Tibial artery (tissue), 4 donors: ENCODE measurements at regions not wholly inside any gene's neighbourhood (a gene's known extent, or its start where the extent isn't known, plus 50 kb on each side); places are given as distances from the start of the nearest gene placed in this dataset.

ENCODE experiments used
- DNase-seq, 2 donors: peaks; one replicate each; pipeline ENCODE4 v3.0.0-alpha.2; 2019
- H3K27ac ChIP-seq, 2 donors: fragments of 200-600 bp; sonication (generic) in 1 of 2; 1 replicate in 1 of 2; 2 replicates in 1 of 2; pipeline ENCODE4 v1.5.1; 2018 to 2019; ENCODE audit warnings: mild to moderate bottlenecking in 1 of 2
- H3K27me3 ChIP-seq, 2 donors: fragments of 200-600 bp; sonication (generic) in 1 of 2; one replicate each; pipeline versions ENCODE4 v1.5.1 to v1.6.0; 2016 to 2019
- H3K36me3 ChIP-seq, 3 donors: fragments of 200-600 bp; sonication (generic) in 2 of 3; one replicate each; pipeline ENCODE4 v1.5.1; 2016 to 2019; ENCODE audit warnings: mild to moderate bottlenecking in 2 of 3
- H3K4me1 ChIP-seq, 4 donors: fragments of 200-600 bp; sonication (generic) in 2 of 4; 1 replicate in 3 of 4; 2 replicates in 1 of 4; pipeline ENCODE4 v1.5.1; 2016 to 2019
- H3K4me3 ChIP-seq, 2 donors: fragments of 200-600 bp; sonication (generic) in 1 of 2; 1 replicate in 1 of 2; 2 replicates in 1 of 2; pipeline ENCODE4 v1.5.1; 2018 to 2019; ENCODE audit warnings: mild to moderate bottlenecking in 2 of 2
- H3K9me3 ChIP-seq, 3 donors: fragments of 200-600 bp; sonication (generic) in 1 of 3; one replicate each; pipeline ENCODE4 v1.5.1; 2016 to 2019
- intact Hi-C: fragments of 100-400 bp; cut with DNase I; formaldehyde crosslinking; loops from one replicate; pipeline ENCODE4 v1.15.0; 2023; ENCODE audit warnings: low total_unique reads
- TF ChIP-seq, protein P1 (sequence below), 2 experiments: fragments of 200-600 bp in 1 of 2; fragments of 450-650 bp in 1 of 2; IDR thresholded peaks; one replicate each; pipeline ENCODE4 v1.5.1; 2017 to 2019; ENCODE audit warnings: antibody characterized with exemption in 2 of 2, mild to moderate bottlenecking in 1 of 2, moderate library complexity in 1 of 2

DNA sequence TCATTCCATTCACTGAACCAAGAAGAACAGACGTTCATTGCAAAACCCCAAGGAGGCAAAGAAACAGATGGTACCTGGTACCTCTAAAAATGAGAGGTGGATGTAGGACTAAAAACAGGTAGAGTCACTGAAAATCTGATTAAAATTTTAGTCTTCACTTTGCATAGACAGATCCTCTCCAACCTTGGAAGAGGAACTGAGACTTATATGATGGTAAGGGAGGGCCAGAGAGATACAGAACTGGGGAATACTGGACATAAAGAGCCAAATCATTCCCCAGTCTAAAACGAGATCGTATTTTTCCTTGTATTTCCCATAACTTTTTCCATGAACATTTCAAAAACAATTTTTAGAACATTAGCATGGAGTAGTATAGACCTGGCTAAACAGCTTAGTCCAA, 59.7 kb upstream of the SPOPL start:
- intact Hi-C loops, result no loop called here
- TF ChIP-seq, protein P1, sequence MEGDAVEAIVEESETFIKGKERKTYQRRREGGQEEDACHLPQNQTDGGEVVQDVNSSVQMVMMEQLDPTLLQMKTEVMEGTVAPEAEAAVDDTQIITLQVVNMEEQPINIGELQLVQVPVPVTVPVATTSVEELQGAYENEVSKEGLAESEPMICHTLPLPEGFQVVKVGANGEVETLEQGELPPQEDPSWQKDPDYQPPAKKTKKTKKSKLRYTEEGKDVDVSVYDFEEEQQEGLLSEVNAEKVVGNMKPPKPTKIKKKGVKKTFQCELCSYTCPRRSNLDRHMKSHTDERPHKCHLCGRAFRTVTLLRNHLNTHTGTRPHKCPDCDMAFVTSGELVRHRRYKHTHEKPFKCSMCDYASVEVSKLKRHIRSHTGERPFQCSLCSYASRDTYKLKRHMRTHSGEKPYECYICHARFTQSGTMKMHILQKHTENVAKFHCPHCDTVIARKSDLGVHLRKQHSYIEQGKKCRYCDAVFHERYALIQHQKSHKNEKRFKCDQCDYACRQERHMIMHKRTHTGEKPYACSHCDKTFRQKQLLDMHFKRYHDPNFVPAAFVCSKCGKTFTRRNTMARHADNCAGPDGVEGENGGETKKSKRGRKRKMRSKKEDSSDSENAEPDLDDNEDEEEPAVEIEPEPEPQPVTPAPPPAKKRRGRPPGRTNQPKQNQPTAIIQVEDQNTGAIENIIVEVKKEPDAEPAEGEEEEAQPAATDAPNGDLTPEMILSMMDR (IDR thresholded peaks at IDR 0.05), result no peak
- DNase-seq, result no peak
- Histone ChIP-seq H3K36me3 (no peaks in the 10 kb centered on the region), H3K4me3 (no peak overlapping the region), H3K27me3 (no peaks in the 10 kb centered on the region), H3K9me3 (no peaks in the 10 kb centered on the region), H3K4me1 (peaks cover 0 to 16% (median 4%) of the 10 kb centered on the region in 4 donors), H3K27ac (no peak overlapping the region)

DNA sequence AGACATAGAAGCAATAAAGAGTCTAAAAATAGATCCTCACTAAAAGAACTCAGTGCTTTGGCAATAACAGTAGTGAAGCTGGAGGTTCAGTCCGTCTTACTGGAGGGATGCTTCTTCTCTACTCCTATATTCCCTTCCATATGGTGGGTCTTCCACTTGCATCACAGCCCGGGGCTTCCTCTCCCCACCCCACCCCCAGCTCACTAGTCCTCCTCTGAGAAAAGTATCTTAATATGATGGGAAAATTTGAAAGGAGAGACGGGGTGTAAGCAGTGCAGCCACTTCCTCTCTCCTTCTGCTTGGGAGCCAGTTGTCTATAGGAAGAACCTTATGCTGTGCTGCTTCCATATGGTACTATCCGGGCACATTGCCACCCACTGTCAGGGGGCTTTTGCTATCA, 57.2 kb upstream of the SPOPL start:
- TF ChIP-seq, protein P1 (IDR thresholded peaks at IDR 0.05), result no peak
- Histone ChIP-seq H3K4me1 (peaks cover 0 to 16% (median 4%) of the 10 kb centered on the region in 4 donors), H3K4me3 (no peak overlapping the region), H3K9me3 (no peaks in the 10 kb centered on the region), H3K36me3 (no peaks in the 10 kb centered on the region), H3K27me3 (no peaks in the 10 kb centered on the region), H3K27ac (no peak overlapping the region)
- no peak for DNase-seq
- intact Hi-C loops, result no loop called here

DNA sequence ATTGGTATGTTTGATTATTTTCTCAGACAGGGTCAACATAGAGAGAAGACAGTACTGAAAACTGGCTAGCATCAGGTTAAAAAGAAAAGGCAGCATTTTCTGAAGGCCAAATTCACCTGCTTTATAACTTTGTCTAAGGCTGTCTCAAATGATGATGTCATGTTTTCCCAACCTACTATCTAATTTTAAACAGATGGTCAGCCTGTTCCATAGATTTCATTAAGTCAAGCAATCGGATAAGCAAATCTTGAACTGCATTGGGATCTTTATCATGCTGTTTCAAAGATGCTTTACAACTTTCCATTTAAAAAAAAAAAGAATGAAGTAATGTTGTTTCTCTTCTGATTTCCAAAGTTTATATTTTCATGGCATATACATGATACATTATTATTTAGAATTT, 56.3 kb upstream of the SPOPL start:
- no peak overlapping the region for H3K27ac ChIP-seq
- no peaks in the 10 kb centered on the region for H3K36me3 ChIP-seq
- peaks cover 0 to 18% (median 4%) of the 10 kb centered on the region in 4 donors for H3K4me1 ChIP-seq
- DNase-seq, result no peak
- TF ChIP-seq, protein P1 (IDR thresholded peaks at IDR 0.05), result no peak
- no peaks in the 10 kb centered on the region for H3K9me3 ChIP-seq
- intact Hi-C loops, result no loop called here
- no peaks in the 10 kb centered on the region for H3K27me3 ChIP-seq
- H3K4me3 ChIP-seq, result no peak overlapping the region

DNA sequence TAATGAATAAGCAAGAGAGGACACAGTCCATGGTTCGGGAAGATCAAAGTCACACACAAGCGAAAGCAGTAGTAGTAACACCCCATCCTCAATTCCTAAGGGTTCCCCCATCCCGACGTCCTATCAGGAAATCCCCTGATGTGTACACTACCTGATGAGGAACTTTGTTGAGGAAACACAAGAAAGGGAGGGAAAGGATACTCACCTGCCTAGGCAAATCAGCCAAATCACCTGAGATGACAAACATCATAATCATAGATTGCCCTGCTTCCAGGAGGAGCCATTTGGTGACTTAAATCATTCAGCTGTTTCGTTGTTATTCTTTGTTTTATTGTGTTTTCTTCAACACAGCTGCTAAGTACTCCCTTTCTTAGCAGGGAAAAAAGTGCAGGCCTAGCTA, 55.5 kb upstream of the SPOPL start:
- intact Hi-C loops, result no loop called here
- no peaks in the 10 kb centered on the region for H3K36me3 ChIP-seq
- H3K4me1 ChIP-seq, result peaks cover 0 to 21% (median 4%) of the 10 kb centered on the region in 4 donors
- H3K27me3 ChIP-seq, result no peaks in the 10 kb centered on the region
- no peak overlapping the region for H3K27ac ChIP-seq
- H3K4me3 ChIP-seq, result no peak overlapping the region
- TF ChIP-seq, protein P1 (IDR thresholded peaks at IDR 0.05), result no peak
- DNase-seq, result no peak
- H3K9me3 ChIP-seq, result no peaks in the 10 kb centered on the region

DNA sequence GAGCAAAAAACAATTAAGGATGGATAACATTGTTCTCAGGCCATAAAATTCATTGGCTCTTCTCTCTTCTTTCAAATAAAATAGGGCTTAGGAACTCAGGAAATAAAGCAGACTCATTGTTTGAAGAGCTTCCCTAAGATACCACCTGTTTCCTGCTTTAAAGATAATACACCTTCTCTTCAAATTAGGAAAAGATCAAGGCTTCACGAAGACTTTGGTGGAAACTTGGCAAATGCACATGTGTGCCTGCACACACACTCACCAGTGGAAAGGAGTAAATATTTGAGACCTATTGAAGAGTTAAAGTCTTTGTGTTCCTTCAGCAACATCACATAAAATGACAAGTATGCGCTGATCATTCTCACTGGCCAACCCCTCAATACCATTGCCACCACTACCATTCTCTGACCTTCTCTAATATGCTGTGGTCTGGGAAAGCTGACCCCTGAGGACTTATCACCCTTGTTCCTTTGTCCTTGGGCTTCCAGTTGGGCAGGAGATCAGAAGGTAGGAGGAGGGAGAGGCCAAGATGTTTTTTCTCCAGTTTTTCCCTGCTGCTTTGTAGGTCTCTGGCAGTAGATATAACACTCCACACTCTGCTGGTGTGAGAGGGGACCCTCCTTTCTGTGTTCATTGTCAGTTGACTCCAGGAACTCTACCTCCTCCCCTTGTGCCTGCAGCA, 53.5 kb upstream of the SPOPL start:
- intact Hi-C loops, result no loop called here
- Histone ChIP-seq H3K27me3 (no peaks in the 10 kb centered on the region), H3K4me3 (no peak overlapping the region), H3K4me1 (peaks cover 0 to 31% (median 6%) of the 10 kb centered on the region in 4 donors), H3K27ac (no peak overlapping the region), H3K9me3 (no peaks in the 10 kb centered on the region), H3K36me3 (no peaks in the 10 kb centered on the region)
- TF ChIP-seq, protein P1 (IDR thresholded peaks at IDR 0.05), result no peak
- no peak for DNase-seq
